Esophagus muscularis mucosa (tissue), 4 donors: ENCODE measurements at regions not wholly inside any gene's neighbourhood (a gene's known extent, or its start where the extent isn't known, plus 50 kb on each side); places are given as distances from the start of the nearest gene placed in this dataset.
"Not testable (repeated sequence)": the region's sequence is repeated elsewhere in the genome, so short reads cannot be mapped to it uniquely, and the experiment has no call there.

Source experiments
- DNase-seq: peaks from one replicate; pipeline ENCODE4 v3.0.0-alpha.2; 2017; ENCODE audit errors: extremely low spot score
- H3K27ac ChIP-seq, 4 donors: fragments of 200-600 bp; sonication (generic); replicated peaks in 1 of 4; 1 replicate in 3 of 4; 2 replicates in 1 of 4; pipeline ENCODE4 v1.5.1; 2016 to 2019; ENCODE audit warnings: mild to moderate bottlenecking in 1 of 4
- H3K27me3 ChIP-seq, 4 donors: fragments of 200-600 bp; sonication (generic); one replicate each; pipeline versions ENCODE4 v1.5.1 to v1.6.0; 2016 to 2019
- H3K36me3 ChIP-seq, 4 donors: fragments of 200-600 bp; sonication (generic); one replicate each; pipeline ENCODE4 v1.5.1; 2016 to 2019
- H3K4me1 ChIP-seq, 4 donors: fragments of 200-600 bp; sonication (generic); one replicate each; pipeline ENCODE4 v1.5.1; 2016 to 2019
- H3K4me3 ChIP-seq, 4 donors: fragments of 200-600 bp; sonication (generic); 1 replicate in 2 of 4; 2 replicates in 2 of 4; pipeline ENCODE4 v1.5.1; 2016 to 2019; ENCODE audit warnings: mild to moderate bottlenecking in 4 of 4, moderate library complexity in 1 of 4
- H3K9me3 ChIP-seq, 4 donors: fragments of 200-600 bp; sonication (generic); 1 replicate in 3 of 4; 2 replicates in 1 of 4; pipeline ENCODE4 v1.5.1; 2016 to 2019
- CTCF ChIP-seq, 3 experiments: fragments of 200-600 bp in 2 of 3; fragments of 450-650 bp in 1 of 3; sonication (generic) in 2 of 3; IDR thresholded peaks; one replicate each; pipeline ENCODE4 v1.5.1; 2017 to 2019; ENCODE audit warnings: antibody characterized with exemption in 3 of 3, mild to moderate bottlenecking in 2 of 3, moderate library complexity in 1 of 3
- EP300 ChIP-seq: sonication (generic); formaldehyde crosslinking; IDR thresholded peaks from one replicate; pipeline ENCODE4 v1.6.1; 2017; ENCODE audit warnings: antibody characterized with exemption
- POLR2A ChIP-seq: fragments of 450-650 bp; IDR thresholded peaks from one replicate; pipeline ENCODE4 v1.6.1; 2017; ENCODE audit warnings: antibody characterized with exemption, moderate library complexity, mild to moderate bottlenecking, low read depth
- POLR2AphosphoS5 ChIP-seq, 2 donors: sonication (generic); formaldehyde crosslinking; IDR thresholded peaks; one replicate each; pipeline ENCODE4 v1.6.1; 2017; ENCODE audit warnings: antibody characterized with exemption in 2 of 2
- WGBS: methylation state at CpG from one replicate; pipeline ENCODE4 v1.1.5; 2018; 5-methylcytosine and 5-hydroxymethylcytosine counted together
- intact Hi-C: fragments of 100-400 bp; cut with DNase I; formaldehyde crosslinking; loops from one replicate; pipeline ENCODE4 v1.15.1; 2023

- intact Hi-C loops: no loop called here
- Histone ChIP-seq H3K4me3 (no peak overlapping the region), H3K27ac (no peak overlapping the region), H3K4me1 (no peaks in the 10 kb centered on the region), H3K27me3 (peaks cover 0 to 5% (median 0%) of the 10 kb centered on the region in 4 donors), H3K9me3 (no peaks in the 10 kb centered on the region), H3K36me3 (no peaks in the 10 kb centered on the region)
- WGBS: 89% methylated on average over 1 of the region's 1 CpG
- DNase-seq: no peak
- TF ChIP-seq POLR2AphosphoS5 (IDR thresholded peaks at IDR 0.05): no peak
- no peak for TF ChIP-seq POLR2A
- no peak for TF ChIP-seq EP300
- TF ChIP-seq CTCF (IDR thresholded peaks at IDR 0.05): no peak
Measured at GRCh38 chrX:95536111-95536510, 1148.5 kb upstream of the DIAPH2 start.

- Histone ChIP-seq H3K27me3 (peaks cover 0 to 5% (median 0%) of the 10 kb centered on the region in 4 donors), H3K4me3 (no peak overlapping the region), H3K27ac (no peak overlapping the region), H3K9me3 (no peaks in the 10 kb centered on the region), H3K4me1 (no peaks in the 10 kb centered on the region), H3K36me3 (no peaks in the 10 kb centered on the region)
- intact Hi-C loops: no loop called here
- DNase-seq: no peak
- TF ChIP-seq EP300: no peak
- no peak for TF ChIP-seq POLR2AphosphoS5 (IDR thresholded peaks at IDR 0.05)
- TF ChIP-seq CTCF (IDR thresholded peaks at IDR 0.05): no peak
- TF ChIP-seq POLR2A: no peak
Measured at GRCh38 chrX:95536661-95537060, 1148.0 kb upstream of the DIAPH2 start.

GRCh38 chrX:95539041-95539440 lies 1145.6 kb upstream of the DIAPH2 start:
- intact Hi-C loops: no loop called here
- Histone ChIP-seq H3K27ac (no peak overlapping the region), H3K9me3 (no peaks in the 10 kb centered on the region), H3K4me1 (no peaks in the 10 kb centered on the region), H3K27me3 (peaks cover 0 to 5% (median 0%) of the 10 kb centered on the region in 4 donors), H3K4me3 (no peak overlapping the region), H3K36me3 (no peaks in the 10 kb centered on the region)
- TF ChIP-seq POLR2AphosphoS5 (IDR thresholded peaks at IDR 0.05) (no peak), CTCF (IDR thresholded peaks at IDR 0.05) (no peak), EP300 (no peak)
- DNase-seq: no peak
- 36% methylated on average over 3 of the region's 3 CpGs for WGBS

- H3K4me1 ChIP-seq, DNase-seq, H3K27ac ChIP-seq, H3K36me3 ChIP-seq, H3K27me3 ChIP-seq, intact Hi-C loops, H3K4me3 ChIP-seq, H3K9me3 ChIP-seq: not testable (repeated sequence)
- 92% methylated on average over 18 of the region's 18 CpGs for WGBS
Measured at GRCh38 chrX:95549552-95549951, 1135.1 kb upstream of the DIAPH2 start.

- no peak for DNase-seq
- Histone ChIP-seq H3K4me1 (no peaks in the 10 kb centered on the region), H3K36me3 (no peaks in the 10 kb centered on the region), H3K27ac (no peak overlapping the region), H3K4me3 (no peak overlapping the region), H3K9me3 (no peaks in the 10 kb centered on the region), H3K27me3 (no peaks in the 10 kb centered on the region)
- 89% methylated on average over 2 of the region's 2 CpGs for WGBS
- no peak for TF ChIP-seq POLR2AphosphoS5 (IDR thresholded peaks at IDR 0.05)
- no peak for TF ChIP-seq CTCF (IDR thresholded peaks at IDR 0.05)
- no peak for TF ChIP-seq POLR2A
- no peak for TF ChIP-seq EP300
- intact Hi-C loops: no loop called here
Measured at GRCh38 chrX:95585321-95585720, 1099.3 kb upstream of the DIAPH2 start.
